22Rv1 (cell line): ENCODE measurements at regions not wholly inside any gene's neighbourhood (a gene's known extent, or its start where the extent isn't known, plus 50 kb on each side); places are given as distances from the start of the nearest gene placed in this dataset.

ENCODE experiments used
- H3K27ac ChIP-seq: fragments of 450-650 bp; 2 replicates; pipeline ENCODE4 v1.5.1; 2017
- ZFX ChIP-seq: fragments of 450-650 bp; IDR thresholded peaks from 2 replicates; pipeline ENCODE4 v1.6.1; 2017; ENCODE audit warnings: antibody characterized with exemption, borderline replicate concordance
- TF ChIP-seq, protein P1 (sequence below): fragments of 450-650 bp; IDR thresholded peaks from 2 replicates; pipeline ENCODE4 v1.5.1; 2017; ENCODE audit warnings: mild to moderate bottlenecking

DNA sequence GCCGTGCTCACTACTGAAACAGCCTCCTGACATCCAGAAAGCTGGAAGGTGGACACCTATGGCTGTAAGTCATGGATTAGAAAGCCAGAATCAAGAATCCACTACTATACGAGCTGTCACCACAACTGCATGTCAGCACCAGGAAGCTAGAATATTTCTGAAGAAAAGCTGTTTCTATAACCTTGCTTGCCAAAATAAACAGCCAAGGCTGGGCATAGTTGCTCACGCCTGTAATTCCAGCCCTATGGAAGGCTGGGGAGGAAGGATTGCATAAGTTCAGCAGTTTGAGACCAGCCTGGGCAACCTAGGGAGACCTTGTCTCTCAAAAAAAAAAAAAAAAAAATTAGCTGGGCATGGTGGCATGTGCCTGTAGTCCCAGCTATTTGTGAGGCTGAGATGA is 96.3 kb upstream of the GAREM1 start:
- TF ChIP-seq ZFX, result no peak
- TF ChIP-seq, protein P1, sequence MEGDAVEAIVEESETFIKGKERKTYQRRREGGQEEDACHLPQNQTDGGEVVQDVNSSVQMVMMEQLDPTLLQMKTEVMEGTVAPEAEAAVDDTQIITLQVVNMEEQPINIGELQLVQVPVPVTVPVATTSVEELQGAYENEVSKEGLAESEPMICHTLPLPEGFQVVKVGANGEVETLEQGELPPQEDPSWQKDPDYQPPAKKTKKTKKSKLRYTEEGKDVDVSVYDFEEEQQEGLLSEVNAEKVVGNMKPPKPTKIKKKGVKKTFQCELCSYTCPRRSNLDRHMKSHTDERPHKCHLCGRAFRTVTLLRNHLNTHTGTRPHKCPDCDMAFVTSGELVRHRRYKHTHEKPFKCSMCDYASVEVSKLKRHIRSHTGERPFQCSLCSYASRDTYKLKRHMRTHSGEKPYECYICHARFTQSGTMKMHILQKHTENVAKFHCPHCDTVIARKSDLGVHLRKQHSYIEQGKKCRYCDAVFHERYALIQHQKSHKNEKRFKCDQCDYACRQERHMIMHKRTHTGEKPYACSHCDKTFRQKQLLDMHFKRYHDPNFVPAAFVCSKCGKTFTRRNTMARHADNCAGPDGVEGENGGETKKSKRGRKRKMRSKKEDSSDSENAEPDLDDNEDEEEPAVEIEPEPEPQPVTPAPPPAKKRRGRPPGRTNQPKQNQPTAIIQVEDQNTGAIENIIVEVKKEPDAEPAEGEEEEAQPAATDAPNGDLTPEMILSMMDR, result no peak
- no peak overlapping the region for H3K27ac ChIP-seq

DNA sequence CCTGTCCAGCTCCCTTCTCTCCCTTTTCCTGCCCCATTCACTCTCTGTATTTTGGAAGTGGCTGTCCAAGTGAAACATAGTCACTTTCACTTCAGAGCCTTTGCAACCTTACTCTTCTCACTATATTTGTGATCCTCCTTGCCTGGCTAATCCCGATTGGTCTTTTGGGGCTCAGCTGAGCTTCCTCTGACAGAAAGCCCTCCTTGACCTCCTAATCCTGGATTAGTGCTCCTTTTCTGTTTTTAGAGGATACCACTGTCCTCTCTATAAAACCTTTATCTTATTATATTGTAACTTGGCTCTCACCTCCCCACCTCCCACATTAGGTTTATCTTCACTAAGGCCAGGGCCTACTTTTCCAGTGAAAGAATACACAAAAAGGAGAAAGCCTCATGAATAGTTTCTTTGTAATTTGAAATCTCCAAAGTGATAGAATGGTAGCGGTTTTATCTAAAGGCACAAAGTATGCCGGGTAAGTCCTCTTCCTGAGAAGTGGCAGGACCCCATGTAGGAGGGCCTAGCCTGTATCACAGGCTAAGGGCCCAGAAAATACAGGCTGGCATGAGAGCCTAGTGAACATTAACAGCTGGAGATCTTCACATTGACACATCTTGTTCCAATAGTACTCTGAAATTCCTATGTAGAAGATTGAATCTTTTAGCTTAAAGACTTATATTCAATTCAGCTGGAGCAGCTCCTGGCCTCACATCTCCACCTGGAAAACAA is 83.1 kb upstream of the GAREM1 start:
- no peak overlapping the region for H3K27ac ChIP-seq
- TF ChIP-seq, protein P1, result no peak
- no peak for TF ChIP-seq ZFX

DNA sequence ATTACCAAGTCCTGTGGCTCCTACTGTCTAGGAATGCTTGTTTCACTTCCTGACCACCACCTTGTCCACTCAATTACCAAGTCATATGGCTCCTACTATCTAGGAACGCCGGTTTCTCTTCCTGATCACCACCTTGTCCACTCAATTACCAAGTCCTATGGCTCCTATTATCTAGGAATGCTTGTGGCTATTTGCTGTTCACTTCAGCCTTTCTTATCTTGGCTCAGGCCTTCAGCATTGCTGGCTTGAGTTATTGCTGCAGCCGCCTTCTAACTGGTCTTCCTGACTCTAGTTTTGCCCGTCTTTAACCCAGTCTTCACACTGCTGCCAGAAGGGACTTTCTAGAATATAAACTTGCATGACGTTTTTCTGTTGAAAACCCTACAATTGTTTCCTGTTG is 82.5 kb upstream of the GAREM1 start:
- no peak overlapping the region for H3K27ac ChIP-seq
- TF ChIP-seq ZFX, result no peak
- TF ChIP-seq, protein P1, result no peak

DNA sequence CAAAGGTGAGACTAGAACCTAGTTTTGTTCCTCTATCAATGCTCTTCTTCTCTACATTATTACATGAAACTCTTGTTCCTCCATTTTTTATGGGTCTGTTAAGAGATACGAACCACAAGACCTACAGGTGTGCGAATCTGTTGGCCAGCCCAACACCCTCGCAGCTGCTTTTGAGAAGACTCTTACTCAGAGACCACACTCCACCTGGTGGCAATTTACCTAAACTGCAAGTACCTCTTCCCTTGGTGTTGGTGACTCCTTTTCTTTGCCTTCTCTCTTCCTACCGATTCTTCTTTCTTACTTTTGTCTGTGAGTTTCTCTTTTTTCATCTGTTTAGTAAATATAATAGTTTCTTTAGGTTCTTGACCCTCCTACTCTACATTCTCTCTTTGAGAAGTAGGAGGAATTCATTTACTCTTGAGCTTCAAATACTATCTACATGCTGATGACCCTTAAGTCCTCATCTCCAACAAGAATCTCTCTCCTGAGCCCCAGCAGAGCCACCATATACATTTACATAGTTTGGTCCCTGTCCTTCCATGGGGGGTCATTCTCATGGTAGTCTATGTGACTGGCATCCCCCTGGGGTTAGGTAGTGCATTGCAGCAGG is 81.8 kb upstream of the GAREM1 start:
- H3K27ac ChIP-seq, result no peak overlapping the region
- TF ChIP-seq ZFX, result no peak
- TF ChIP-seq, protein P1, result peak; percentile 83

DNA sequence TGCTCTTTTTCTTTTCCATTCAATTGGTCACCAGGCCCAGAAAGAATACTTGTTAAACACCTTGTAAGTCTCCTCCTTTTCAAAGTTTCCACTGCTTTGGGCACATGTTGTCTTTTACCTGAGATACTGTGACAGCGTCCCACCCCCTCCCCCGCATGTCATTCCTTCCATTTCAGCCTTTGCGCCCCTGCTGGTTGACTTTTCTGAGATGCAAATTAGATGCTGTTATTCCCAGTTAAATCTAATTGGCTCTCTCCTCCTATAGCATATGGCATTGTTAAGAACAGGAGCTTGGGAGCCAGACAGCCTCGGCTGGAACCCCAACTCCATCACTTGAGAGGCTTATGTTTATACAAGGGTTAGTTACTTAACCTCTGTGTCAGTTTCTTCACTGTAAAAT is 80.3 kb upstream of the GAREM1 start:
- H3K27ac ChIP-seq, result no peak overlapping the region
- TF ChIP-seq ZFX, result no peak
- TF ChIP-seq, protein P1, result peak; percentile 27

DNA sequence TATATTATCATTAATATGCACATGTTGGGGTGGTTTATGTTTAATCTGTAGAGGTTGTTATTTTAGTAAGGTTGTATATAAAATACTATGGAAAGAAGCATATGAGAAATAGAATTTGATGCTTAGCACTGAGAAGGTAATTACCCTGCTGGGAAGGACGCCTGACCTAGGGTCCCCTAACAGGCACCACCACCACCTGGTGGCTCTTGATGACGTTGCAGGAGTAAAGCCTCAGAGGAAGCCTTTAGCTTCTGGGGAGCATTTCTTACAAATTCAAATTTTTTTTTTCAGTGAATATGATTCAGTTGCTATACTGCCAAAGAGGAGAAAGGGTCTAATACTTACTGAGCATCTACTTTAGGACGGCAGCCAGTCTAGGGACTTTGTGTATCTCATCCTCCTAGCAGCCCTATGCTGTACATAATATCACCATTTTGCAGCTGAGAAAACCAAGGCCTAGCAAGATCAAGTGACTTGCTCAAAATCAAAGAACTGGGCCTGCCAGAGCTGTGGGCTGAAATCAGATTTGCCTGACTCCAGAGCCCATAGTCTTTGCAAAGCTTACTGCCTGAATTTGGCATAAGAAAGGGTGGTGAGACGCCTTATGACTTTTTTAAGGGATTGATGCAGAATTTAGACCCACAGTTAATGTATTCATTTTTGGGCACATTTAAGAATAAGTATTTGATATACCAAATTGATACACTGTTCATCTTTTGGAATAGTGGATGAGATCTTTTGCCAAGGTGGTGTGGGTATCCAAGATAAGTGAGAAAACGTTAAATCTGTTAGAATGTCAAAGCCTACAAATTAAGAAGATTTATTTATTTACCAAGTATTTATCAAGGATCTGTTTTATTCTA is 78.8 kb upstream of the GAREM1 start:
- no peak for TF ChIP-seq ZFX
- TF ChIP-seq, protein P1, result peak; percentile 87
- no peak overlapping the region for H3K27ac ChIP-seq
